ENCODE measurements at regions not wholly inside any gene's neighbourhood (a gene's known extent, or its start where the extent isn't known, plus 50 kb on each side); places are given as distances from the start of the nearest gene placed in this dataset.

- no peak overlapping the region for H3K4ac ChIP-seq (ENCODE audit: low read depth in 1 of 2, low read length in 2 of 2)
- H2AK5ac ChIP-seq (ENCODE audit: low read length, severe bottlenecking) = no peak overlapping the region
- H3K9me3 ChIP-seq (ENCODE audit: control insufficient read depth, low read length) = no peaks in the 10 kb centered on the region
- no peak overlapping the region for H3K27ac ChIP-seq (ENCODE audit: low read length, poor library complexity, severe bottlenecking)
- H2BK15ac ChIP-seq (ENCODE audit: low read depth, poor library complexity, severe bottlenecking) = no peak overlapping the region
- no peak overlapping the region for H3K18ac ChIP-seq (ENCODE audit: low read depth in 1 of 2, low read length in 2 of 2)
- no peak overlapping the region for H4K91ac ChIP-seq (ENCODE audit: low read length)
- no peaks in the 10 kb centered on the region for H3K27me3 ChIP-seq (ENCODE audit: control insufficient read depth in 1 of 2, insufficient read depth in 1 of 2, low read length in 2 of 2)
- H2AFZ ChIP-seq (ENCODE audit: low read depth, low read length) = no peak overlapping the region
- peak overlapping the region in 1 of 2 experiments; percentile 10 for H3K4me3 ChIP-seq (ENCODE audit: insufficient read depth in 1 of 2, low read depth in 1 of 2, low read length in 2 of 2)
- H3K23ac ChIP-seq (ENCODE audit: low read length in 2 of 2) = no peak overlapping the region
- no peak overlapping the region for H3K14ac ChIP-seq (ENCODE audit: low read length in 2 of 2)
- no peak for DNase-seq
- no peaks in the 10 kb centered on the region for H3K79me1 ChIP-seq (replicated peaks; ENCODE audit: low read length, poor library complexity, severe bottlenecking)
- peaks cover 3% of the 10 kb centered on the region for H3K4me1 ChIP-seq (ENCODE audit: control insufficient read depth, insufficient read depth, low read depth, low read length)
- H2BK12ac ChIP-seq (ENCODE audit: low read length in 2 of 2) = no peak overlapping the region
- no peak overlapping the region for H2BK5ac ChIP-seq (ENCODE audit: low read depth, low read length, poor library complexity, severe bottlenecking)
- H3K4me2 ChIP-seq (ENCODE audit: low read length, poor library complexity, severe bottlenecking) = no peak overlapping the region
- WGBS = 94% methylated on average over 2 of the region's 5 CpGs
- peak overlapping the region; percentile 38 for H3K9ac ChIP-seq (ENCODE audit: low read length)
- no peak overlapping the region for H2BK120ac ChIP-seq (ENCODE audit: low read depth, low read length)
- H4K8ac ChIP-seq (ENCODE audit: low read length) = no peak overlapping the region
- no peaks in the 10 kb centered on the region for H3K36me3 ChIP-seq (ENCODE audit: control insufficient read depth in 1 of 2, insufficient read depth in 2 of 2, low read depth in 1 of 2, low read length in 2 of 2)
Observed at GRCh38 chr7:47100148-47100816, 481.6 kb downstream of the TNS3 start.

DNA sequence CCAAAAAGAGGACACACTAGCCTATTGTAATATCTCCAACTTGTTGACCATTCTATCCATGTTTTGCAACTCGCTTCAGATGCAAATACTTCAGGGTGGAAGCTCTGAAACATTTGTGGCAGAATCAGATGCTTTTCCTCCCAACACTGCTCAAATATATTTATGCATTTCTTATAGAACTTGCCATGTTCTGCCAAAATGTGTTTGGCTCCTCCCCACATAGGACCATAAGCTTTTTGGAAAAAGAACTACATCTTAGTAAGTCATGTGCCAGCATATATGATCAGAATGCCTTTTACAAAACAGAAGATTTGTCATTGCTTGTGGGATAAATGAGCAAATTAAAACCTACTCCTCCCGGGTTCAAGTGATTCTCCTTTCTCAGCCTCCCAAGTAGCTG, 484.5 kb downstream of the TNS3 start:
- Histone ChIP-seq H3K14ac (ENCODE audit: low read length in 2 of 2) (no peak overlapping the region), H2BK12ac (ENCODE audit: low read length in 2 of 2) (no peak overlapping the region), H2BK120ac (ENCODE audit: low read depth, low read length) (no peak overlapping the region), H2BK15ac (ENCODE audit: low read depth, poor library complexity, severe bottlenecking) (no peak overlapping the region), H2BK5ac (ENCODE audit: low read depth, low read length, poor library complexity, severe bottlenecking) (no peak overlapping the region), H4K91ac (ENCODE audit: low read length) (no peak overlapping the region), H3K18ac (ENCODE audit: low read depth in 1 of 2, low read length in 2 of 2) (no peak overlapping the region), H3K4ac (ENCODE audit: low read depth in 1 of 2, low read length in 2 of 2) (no peak overlapping the region), H3K9me3 (ENCODE audit: control insufficient read depth, low read length) (no peaks in the 10 kb centered on the region), H3K4me3 (ENCODE audit: insufficient read depth in 1 of 2, low read depth in 1 of 2, low read length in 2 of 2) (no peak overlapping the region), H3K4me2 (ENCODE audit: low read length, poor library complexity, severe bottlenecking) (no peak overlapping the region), H3K27me3 (ENCODE audit: control insufficient read depth in 1 of 2, insufficient read depth in 1 of 2, low read length in 2 of 2) (no peaks in the 10 kb centered on the region), H3K36me3 (ENCODE audit: control insufficient read depth in 1 of 2, insufficient read depth in 2 of 2, low read depth in 1 of 2, low read length in 2 of 2) (no peaks in the 10 kb centered on the region), H4K8ac (ENCODE audit: low read length) (no peak overlapping the region), H3K79me1 (replicated peaks; ENCODE audit: low read length, poor library complexity, severe bottlenecking) (no peaks in the 10 kb centered on the region), H3K23ac (ENCODE audit: low read length in 2 of 2) (no peak overlapping the region), H2AK5ac (ENCODE audit: low read length, severe bottlenecking) (no peak overlapping the region), H3K27ac (ENCODE audit: low read length, poor library complexity, severe bottlenecking) (no peak overlapping the region), H2AFZ (ENCODE audit: low read depth, low read length) (no peak overlapping the region), H3K9ac (ENCODE audit: low read length) (no peak overlapping the region), H3K4me1 (ENCODE audit: control insufficient read depth, insufficient read depth, low read depth, low read length) (peaks cover 1% of the 10 kb centered on the region)
- WGBS = 100% methylated on average over 1 of the region's 2 CpGs
- no peak for DNase-seq

GRCh38 chr7:47095946-47096345, 486.0 kb downstream of the TNS3 start:
- Histone ChIP-seq H2AK5ac (ENCODE audit: low read length, severe bottlenecking) (no peak overlapping the region), H2BK5ac (ENCODE audit: low read depth, low read length, poor library complexity, severe bottlenecking) (no peak overlapping the region), H2BK120ac (ENCODE audit: low read depth, low read length) (no peak overlapping the region), H2AFZ (ENCODE audit: low read depth, low read length) (no peak overlapping the region), H3K18ac (ENCODE audit: low read depth in 1 of 2, low read length in 2 of 2) (peak overlapping the region in 1 of 2 experiments; percentile 54), H3K4me3 (ENCODE audit: insufficient read depth in 1 of 2, low read depth in 1 of 2, low read length in 2 of 2) (no peak overlapping the region), H3K9me3 (ENCODE audit: control insufficient read depth, low read length) (no peaks in the 10 kb centered on the region), H2BK15ac (ENCODE audit: low read depth, poor library complexity, severe bottlenecking) (no peak overlapping the region), H3K4ac (ENCODE audit: low read depth in 1 of 2, low read length in 2 of 2) (no peak overlapping the region), H3K27me3 (ENCODE audit: control insufficient read depth in 1 of 2, insufficient read depth in 1 of 2, low read length in 2 of 2) (no peaks in the 10 kb centered on the region), H4K8ac (ENCODE audit: low read length) (peak overlapping the region; percentile 19), H3K27ac (ENCODE audit: low read length, poor library complexity, severe bottlenecking) (no peak overlapping the region), H3K4me1 (ENCODE audit: control insufficient read depth, insufficient read depth, low read depth, low read length) (peaks cover 5% of the 10 kb centered on the region), H3K23ac (ENCODE audit: low read length in 2 of 2) (no peak overlapping the region), H3K4me2 (ENCODE audit: low read length, poor library complexity, severe bottlenecking) (no peak overlapping the region), H3K79me1 (replicated peaks; ENCODE audit: low read length, poor library complexity, severe bottlenecking) (no peaks in the 10 kb centered on the region), H3K14ac (ENCODE audit: low read length in 2 of 2) (no peak overlapping the region), H3K9ac (ENCODE audit: low read length) (no peak overlapping the region), H2BK12ac (ENCODE audit: low read length in 2 of 2) (no peak overlapping the region), H4K91ac (ENCODE audit: low read length) (no peak overlapping the region), H3K36me3 (ENCODE audit: control insufficient read depth in 1 of 2, insufficient read depth in 2 of 2, low read depth in 1 of 2, low read length in 2 of 2) (no peaks in the 10 kb centered on the region)
- DNase-seq = no peak
- WGBS = 90% methylated on average over 1 of the region's 1 CpG

DNA sequence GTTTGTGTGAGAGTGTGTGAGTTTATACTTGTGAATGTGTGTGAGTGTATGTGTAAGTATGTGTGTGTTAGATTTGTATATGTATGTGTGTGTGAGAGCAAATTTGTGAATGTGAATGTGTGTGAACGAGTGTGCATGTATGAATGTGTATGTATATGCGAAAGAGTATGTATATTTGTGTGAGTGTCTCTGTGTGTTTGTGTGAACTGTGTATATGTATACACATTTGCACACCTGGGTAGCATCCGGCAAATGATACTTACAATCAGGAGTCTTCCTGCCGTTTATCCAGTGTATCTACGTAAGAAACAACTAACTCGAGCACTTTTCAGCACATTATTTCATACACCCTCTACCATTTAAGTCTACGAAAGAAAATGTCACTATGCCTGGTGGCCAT, 487.4 kb downstream of the TNS3 start:
- Histone ChIP-seq H3K14ac (ENCODE audit: low read length in 2 of 2) (no peak overlapping the region), H3K4ac (ENCODE audit: low read depth in 1 of 2, low read length in 2 of 2) (no peak overlapping the region), H2BK15ac (ENCODE audit: low read depth, poor library complexity, severe bottlenecking) (no peak overlapping the region), H3K23ac (ENCODE audit: low read length in 2 of 2) (no peak overlapping the region), H3K9me3 (ENCODE audit: control insufficient read depth, low read length) (no peaks in the 10 kb centered on the region), H2BK5ac (ENCODE audit: low read depth, low read length, poor library complexity, severe bottlenecking) (no peak overlapping the region), H3K4me1 (ENCODE audit: control insufficient read depth, insufficient read depth, low read depth, low read length) (peaks cover 15% of the 10 kb centered on the region), H3K27ac (ENCODE audit: low read length, poor library complexity, severe bottlenecking) (no peak overlapping the region), H3K4me3 (ENCODE audit: insufficient read depth in 1 of 2, low read depth in 1 of 2, low read length in 2 of 2) (no peak overlapping the region), H3K18ac (ENCODE audit: low read depth in 1 of 2, low read length in 2 of 2) (no peak overlapping the region), H2AFZ (ENCODE audit: low read depth, low read length) (no peak overlapping the region), H3K4me2 (ENCODE audit: low read length, poor library complexity, severe bottlenecking) (no peak overlapping the region), H2BK120ac (ENCODE audit: low read depth, low read length) (no peak overlapping the region), H4K91ac (ENCODE audit: low read length) (no peak overlapping the region), H2AK5ac (ENCODE audit: low read length, severe bottlenecking) (no peak overlapping the region), H4K8ac (ENCODE audit: low read length) (no peak overlapping the region), H3K27me3 (ENCODE audit: control insufficient read depth in 1 of 2, insufficient read depth in 1 of 2, low read length in 2 of 2) (peaks cover 0 to 7% of the 10 kb centered on the region in 2 experiments), H3K9ac (ENCODE audit: low read length) (no peak overlapping the region), H3K36me3 (ENCODE audit: control insufficient read depth in 1 of 2, insufficient read depth in 2 of 2, low read depth in 1 of 2, low read length in 2 of 2) (no peaks in the 10 kb centered on the region), H2BK12ac (ENCODE audit: low read length in 2 of 2) (no peak overlapping the region), H3K79me1 (replicated peaks; ENCODE audit: low read length, poor library complexity, severe bottlenecking) (no peaks in the 10 kb centered on the region)
- no peak for DNase-seq
- WGBS = 97% methylated on average over 7 of the region's 7 CpGs

Measured in mesenchymal stem cell (in vitro differentiated cells and primary cell).